Natural killer cell (primary cell): ENCODE measurements at regions not wholly inside any gene's neighbourhood (a gene's known extent, or its start where the extent isn't known, plus 50 kb on each side); places are given as distances from the start of the nearest gene placed in this dataset.

ENCODE experiments used
- ATAC-seq, 3 donors: fragments of 150-1000 bp in 2 of 3; fragments of 200-7000 bp in 1 of 3; cut with Tn5 transposase; 1 replicate in 1 of 3; 2 replicates in 2 of 3; pipeline ENCODE4 v1.10.0; 2021; ENCODE audit warnings: mild to moderate bottlenecking in 2 of 3, moderate library complexity in 2 of 3
- DNase-seq, 2 donors: peaks; one replicate each; pipeline versions ENCODE4 v3.0.0 to v3.0.0-alpha.2; 2013 to 2021; ENCODE audit warnings: mixed read lengths in 1 of 2
- H3K27ac ChIP-seq: one replicate; pipeline ENCODE4 v1.5.1; 2013; ENCODE audit warnings: mild to moderate bottlenecking, low read length
- H3K27me3 ChIP-seq: one replicate; pipeline ENCODE4 v1.6.1; 2013; ENCODE audit warnings: low read length; ENCODE audit not compliant: control insufficient read depth, insufficient read depth
- H3K36me3 ChIP-seq: one replicate; pipeline ENCODE4 v1.6.1; 2013; ENCODE audit warnings: low read length; ENCODE audit not compliant: control insufficient read depth, insufficient read depth
- H3K4me1 ChIP-seq: one replicate; pipeline ENCODE4 v1.6.1; 2013; ENCODE audit warnings: low read length; ENCODE audit not compliant: control insufficient read depth, insufficient read depth
- H3K4me3 ChIP-seq: one replicate; pipeline ENCODE4 v1.5.1; 2013; ENCODE audit warnings: low read length
- H3K9me3 ChIP-seq: one replicate; pipeline ENCODE4 v1.6.1; 2013; ENCODE audit warnings: low read length; ENCODE audit not compliant: control insufficient read depth, insufficient read depth
- H3K27ac Mint-ChIP-seq, 2 donors: one replicate each; pipeline ENCODE4 v1.8.0; 2022; ENCODE audit warnings: mild to moderate bottlenecking in 2 of 2, mixed read lengths in 2 of 2, moderate library complexity in 1 of 2
- H3K27me3 Mint-ChIP-seq, 2 donors: one replicate each; pipeline ENCODE4 v1.8.0; 2022; ENCODE audit warnings: low read depth in 2 of 2, mixed read lengths in 2 of 2
- H3K36me3 Mint-ChIP-seq: one replicate; pipeline ENCODE4 v1.8.0; 2022; ENCODE audit warnings: mixed read lengths
- H3K4me1 Mint-ChIP-seq, 2 donors: one replicate each; pipeline ENCODE4 v1.8.0; 2022; ENCODE audit warnings: mixed read lengths in 2 of 2
- H3K4me3 Mint-ChIP-seq: one replicate; pipeline ENCODE4 v1.8.0; 2022; ENCODE audit warnings: mild to moderate bottlenecking, moderate library complexity, mixed read lengths
- H3K9me3 Mint-ChIP-seq, 2 donors: one replicate each; pipeline ENCODE4 v1.8.0; 2022; ENCODE audit warnings: mixed read lengths in 2 of 2
- whole genome bisulfite sequencing: methylation state at CpG from one replicate; pipeline ENCODE4 v1.1.7; 2013; ENCODE audit warnings: missing lambda C conversion rate; ENCODE audit not compliant: insufficient coverage; 5-methylcytosine and 5-hydroxymethylcytosine counted together
- intact Hi-C: fragments of 100-400 bp; cut with micrococcal nuclease; formaldehyde crosslinking; loops from one replicate; pipeline ENCODE4 v1.14.2; 2022
- TF ChIP-seq, protein P1 (sequence below): fragments of 200-600 bp; IDR thresholded peaks from one replicate; pipeline ENCODE4 v1.8.0; 2022; ENCODE audit warnings: antibody characterized with exemption

DNA sequence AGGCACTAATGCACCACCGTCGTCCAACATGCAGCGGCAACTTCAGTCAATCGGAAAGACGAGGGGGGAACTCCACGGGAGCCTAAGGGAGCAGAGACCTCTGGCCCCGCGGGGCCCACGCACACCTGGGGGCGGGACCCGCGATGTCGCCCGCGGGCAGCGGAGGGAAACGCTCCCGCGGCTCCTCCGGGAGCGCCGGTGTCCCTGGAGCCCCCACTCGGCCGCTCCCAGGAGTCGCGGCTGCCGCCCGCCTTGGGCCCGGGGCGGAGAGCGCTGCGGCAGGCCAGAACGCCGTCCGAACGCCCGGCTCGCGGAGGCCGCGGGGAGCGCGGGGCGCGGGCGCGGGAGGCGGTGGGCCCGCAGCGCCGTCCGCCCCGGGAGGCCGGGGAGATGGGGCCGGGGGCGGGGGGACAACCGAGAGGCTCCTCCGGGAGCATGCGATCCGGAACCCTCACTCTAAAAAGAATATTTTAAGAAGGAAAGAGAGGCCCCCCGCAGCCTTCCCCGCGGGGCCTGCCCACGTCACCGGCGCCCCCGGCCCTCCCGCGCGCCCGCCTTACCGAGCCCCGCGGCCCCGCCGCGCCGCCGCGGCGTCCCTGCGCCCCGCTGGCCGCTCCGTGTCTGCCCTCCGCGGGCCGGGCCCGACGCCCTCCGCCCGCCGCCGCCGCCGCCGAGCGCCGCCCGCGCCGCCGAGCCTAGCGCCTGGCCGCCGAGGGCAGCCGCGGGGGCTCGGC is 86.6 kb upstream of the ARHGAP32 start:
- no peaks in the 10 kb centered on the region for H3K36me3 ChIP-seq
- peak overlapping the region; percentile 31 for H3K4me3 ChIP-seq
- ATAC-seq (peak in 1 of 3 donors; percentile 5), DNase-seq (peak; percentile 16 to 44)
- Mint-ChIP-seq H3K27ac (peak overlapping the region; percentile 45 to 64), H3K4me1 (peaks cover 10 to 21% of the 10 kb centered on the region in 2 donors), H3K9me3 (no peaks in the 10 kb centered on the region), H3K36me3 (no peaks in the 10 kb centered on the region), H3K27me3 (peaks cover 22 to 35% of the 10 kb centered on the region in 2 donors), H3K4me3 (peak overlapping the region; percentile 89)
- TF ChIP-seq, protein P1, sequence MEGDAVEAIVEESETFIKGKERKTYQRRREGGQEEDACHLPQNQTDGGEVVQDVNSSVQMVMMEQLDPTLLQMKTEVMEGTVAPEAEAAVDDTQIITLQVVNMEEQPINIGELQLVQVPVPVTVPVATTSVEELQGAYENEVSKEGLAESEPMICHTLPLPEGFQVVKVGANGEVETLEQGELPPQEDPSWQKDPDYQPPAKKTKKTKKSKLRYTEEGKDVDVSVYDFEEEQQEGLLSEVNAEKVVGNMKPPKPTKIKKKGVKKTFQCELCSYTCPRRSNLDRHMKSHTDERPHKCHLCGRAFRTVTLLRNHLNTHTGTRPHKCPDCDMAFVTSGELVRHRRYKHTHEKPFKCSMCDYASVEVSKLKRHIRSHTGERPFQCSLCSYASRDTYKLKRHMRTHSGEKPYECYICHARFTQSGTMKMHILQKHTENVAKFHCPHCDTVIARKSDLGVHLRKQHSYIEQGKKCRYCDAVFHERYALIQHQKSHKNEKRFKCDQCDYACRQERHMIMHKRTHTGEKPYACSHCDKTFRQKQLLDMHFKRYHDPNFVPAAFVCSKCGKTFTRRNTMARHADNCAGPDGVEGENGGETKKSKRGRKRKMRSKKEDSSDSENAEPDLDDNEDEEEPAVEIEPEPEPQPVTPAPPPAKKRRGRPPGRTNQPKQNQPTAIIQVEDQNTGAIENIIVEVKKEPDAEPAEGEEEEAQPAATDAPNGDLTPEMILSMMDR, result no peak
- H3K27ac ChIP-seq, result no peak overlapping the region
- no peaks in the 10 kb centered on the region for H3K9me3 ChIP-seq
- H3K4me1 ChIP-seq, result peaks cover 14% of the 10 kb centered on the region
- under 1% methylated on average over 109 of the region's 109 CpGs for WGBS
- intact Hi-C loops, result no loop called here
- peaks cover 6% of the 10 kb centered on the region for H3K27me3 ChIP-seq

DNA sequence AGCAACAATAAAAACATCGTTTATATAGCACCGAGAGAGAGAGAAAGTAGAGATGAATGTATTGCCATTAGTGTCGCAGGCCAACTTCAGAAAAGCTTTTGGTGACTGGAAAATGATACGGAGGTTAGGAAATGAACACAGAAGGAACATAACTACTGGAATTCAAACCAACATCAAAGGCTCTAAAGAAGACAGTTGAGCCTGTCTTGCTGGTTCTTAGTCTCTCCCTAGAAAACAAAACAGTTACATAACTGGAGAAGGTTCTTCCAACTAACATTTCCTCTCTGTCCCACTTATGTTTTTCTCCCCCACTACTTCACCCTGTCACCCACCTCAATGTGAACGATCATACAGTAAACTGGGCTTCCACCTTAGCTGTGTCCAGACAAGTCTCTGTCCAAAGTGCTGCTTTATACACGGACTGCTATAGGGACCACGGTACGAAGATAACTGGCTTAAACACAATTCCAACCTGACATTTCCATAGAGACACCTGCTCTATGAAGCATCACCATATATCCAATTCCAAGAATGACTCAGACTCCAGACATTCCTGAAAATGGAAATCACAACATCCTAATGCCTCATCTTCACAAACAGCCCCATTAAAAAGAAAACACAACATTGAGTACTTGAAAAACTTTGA is 85.2 kb upstream of the ARHGAP32 start:
- no peak overlapping the region for H3K27ac ChIP-seq
- peak overlapping the region; percentile 89 for H3K4me3 Mint-ChIP-seq
- H3K4me3 ChIP-seq, result no peak overlapping the region
- H3K27ac Mint-ChIP-seq, result peak overlapping the region in 1 of 2 donors; percentile 45
- no peaks in the 10 kb centered on the region for H3K9me3 ChIP-seq
- H3K27me3 Mint-ChIP-seq, result peaks cover 12 to 26% of the 10 kb centered on the region in 2 donors
- no peaks in the 10 kb centered on the region for H3K36me3 ChIP-seq
- H3K36me3 Mint-ChIP-seq, result no peaks in the 10 kb centered on the region
- TF ChIP-seq, protein P1, result no peak
- DNase-seq (no peak), ATAC-seq (no peak)
- peaks cover 14% of the 10 kb centered on the region for H3K4me1 ChIP-seq
- H3K4me1 Mint-ChIP-seq, result peaks cover 10 to 21% of the 10 kb centered on the region in 2 donors
- H3K9me3 Mint-ChIP-seq, result no peaks in the 10 kb centered on the region
- intact Hi-C loops, result no loop called here
- 88% methylated on average over 8 of the region's 8 CpGs for WGBS
- H3K27me3 ChIP-seq, result peaks cover 6% of the 10 kb centered on the region

DNA sequence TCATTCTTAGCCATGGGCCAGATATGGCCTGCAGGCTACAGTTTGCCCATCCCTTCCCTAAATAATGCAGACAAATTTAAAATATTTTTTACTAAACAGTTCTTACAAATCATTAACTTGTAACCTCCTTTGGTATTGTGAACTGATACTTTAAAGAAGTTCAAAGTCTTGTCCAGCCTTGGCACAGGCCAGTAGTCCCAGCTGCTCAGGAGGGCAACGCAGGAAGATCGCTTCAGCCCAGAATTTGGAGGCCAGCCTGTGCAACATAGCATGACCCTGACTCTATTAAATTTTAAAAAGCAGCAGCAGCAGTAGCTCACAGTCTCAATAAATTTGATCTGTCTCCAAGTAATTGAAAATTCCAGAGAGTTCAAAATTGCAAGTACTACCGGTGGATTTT is 83.7 kb upstream of the ARHGAP32 start:
- Histone ChIP-seq H3K9me3 (no peaks in the 10 kb centered on the region), H3K4me1 (peaks cover 14% of the 10 kb centered on the region), H3K27ac (no peak overlapping the region), H3K36me3 (no peaks in the 10 kb centered on the region), H3K27me3 (peaks cover 6% of the 10 kb centered on the region), H3K4me3 (no peak overlapping the region)
- TF ChIP-seq, protein P1, result no peak
- H3K36me3 Mint-ChIP-seq, result no peaks in the 10 kb centered on the region
- H3K4me3 Mint-ChIP-seq, result no peak overlapping the region
- H3K9me3 Mint-ChIP-seq, result no peaks in the 10 kb centered on the region
- peaks cover 19 to 26% of the 10 kb centered on the region in 2 donors for H3K27me3 Mint-ChIP-seq
- DNase-seq (no peak), ATAC-seq (no peak)
- 88% methylated on average over 3 of the region's 3 CpGs for WGBS
- H3K27ac Mint-ChIP-seq, result no peak overlapping the region
- intact Hi-C loops, result no loop called here
- H3K4me1 Mint-ChIP-seq, result peaks cover 10 to 21% of the 10 kb centered on the region in 2 donors
